Testis (tissue), 2 donors: ENCODE measurements at regions not wholly inside any gene's neighbourhood (a gene's known extent, or its start where the extent isn't known, plus 50 kb on each side); places are given as distances from the start of the nearest gene placed in this dataset.

Experiments used
- CTCF ChIP-seq, 3 experiments: fragments of 450-650 bp in 2 of 3; fragments of 200-600 bp in 1 of 3; sonication (generic) in 1 of 3; IDR thresholded peaks; one replicate each; pipeline ENCODE4 v1.5.1; 2016 to 2019; ENCODE audit warnings: antibody characterized with exemption in 3 of 3, mild to moderate bottlenecking in 2 of 3, moderate library complexity in 1 of 3
- POLR2A ChIP-seq: fragments of 450-650 bp; IDR thresholded peaks from one replicate; pipeline ENCODE4 v1.6.1; 2017; ENCODE audit warnings: antibody characterized with exemption, mild to moderate bottlenecking, moderate library complexity

GRCh38 chr11:119520400-119520799, 97.4 kb upstream of the THY1 start:
- TF ChIP-seq CTCF (IDR thresholded peaks at IDR 0.05), result no peak
- no peak for TF ChIP-seq POLR2A
